Ovary (tissue), 7 donors: ENCODE measurements at regions not wholly inside any gene's neighbourhood (a gene's known extent, or its start where the extent isn't known, plus 50 kb on each side); places are given as distances from the start of the nearest gene placed in this dataset.

ENCODE experiments used
- DNase-seq, 5 donors: peaks; one replicate each; pipeline ENCODE4 v3.0.0-alpha.2; 2019 to 2020
- H3K27ac ChIP-seq, 2 donors: fragments of 200-600 bp; one replicate each; pipeline versions ENCODE4 v1.5.1 to v1.8.0; 2019 to 2022
- H3K27me3 ChIP-seq: fragments of 200-600 bp; one replicate; pipeline ENCODE4 v1.8.0; 2022
- H3K36me3 ChIP-seq: fragments of 200-600 bp; sonication (generic); one replicate; pipeline ENCODE4 v1.5.1; 2019
- H3K4me1 ChIP-seq: one replicate; pipeline ENCODE4 v1.8.1; 2013; ENCODE audit warnings: mild to moderate bottlenecking, moderate library complexity; ENCODE audit not compliant: insufficient read depth
- H3K4me3 ChIP-seq: fragments of 200-600 bp; sonication (generic); one replicate; pipeline ENCODE4 v1.5.1; 2017
- H3K9me3 ChIP-seq, 2 donors: fragments of 200-600 bp in 1 of 2; sonication (generic) in 1 of 2; one replicate each; pipeline versions ENCODE4 v1.5.1 to v1.8.1; 2013 to 2019; ENCODE audit warnings: mild to moderate bottlenecking in 1 of 2, moderate library complexity in 1 of 2
- CTCF ChIP-seq, 3 donors: fragments of 450-650 bp in 2 of 3; fragments of 200-600 bp in 1 of 3; IDR thresholded peaks; one replicate each; pipeline versions ENCODE4 v1.5.1 to v1.8.0; 2016 to 2022; ENCODE audit warnings: antibody characterized with exemption in 3 of 3, mild to moderate bottlenecking in 1 of 3
- EP300 ChIP-seq: sonication (generic); formaldehyde crosslinking; IDR thresholded peaks from one replicate; pipeline ENCODE4 v1.6.1; 2017; ENCODE audit warnings: antibody characterized with exemption
- POLR2A ChIP-seq: fragments of 450-650 bp; IDR thresholded peaks from one replicate; pipeline ENCODE4 v1.6.1; 2017; ENCODE audit warnings: antibody characterized with exemption, mild to moderate bottlenecking, moderate library complexity
- WGBS, 3 donors: extraction: QIAGEN DNeasy Blood & Tissue Kit in 1 of 3; methylation state at CpG; one replicate each; pipeline versions ENCODE4 v1.1.5 to v1.1.7; 2013 to 2017; 5-methylcytosine and 5-hydroxymethylcytosine counted together
- intact Hi-C, 4 donors: fragments of 100-400 bp; cut with DNase I; formaldehyde crosslinking; loops; one replicate each; pipeline versions ENCODE4 v1.11.0 to v1.15.1; 2022 to 2023
- donor health status: DM: no; HTN: no; CAD: no; lungs with moderate emphysema.
- donor health status: DM: no; HTN: no; CAD: no.
- donor health status: Bipolar disorder and iron deficiency.
- donor health status: DM: no; HTN: no; CAD: no.
- donor health status: DM: yes; HTN: yes; CAD: no.

DNA sequence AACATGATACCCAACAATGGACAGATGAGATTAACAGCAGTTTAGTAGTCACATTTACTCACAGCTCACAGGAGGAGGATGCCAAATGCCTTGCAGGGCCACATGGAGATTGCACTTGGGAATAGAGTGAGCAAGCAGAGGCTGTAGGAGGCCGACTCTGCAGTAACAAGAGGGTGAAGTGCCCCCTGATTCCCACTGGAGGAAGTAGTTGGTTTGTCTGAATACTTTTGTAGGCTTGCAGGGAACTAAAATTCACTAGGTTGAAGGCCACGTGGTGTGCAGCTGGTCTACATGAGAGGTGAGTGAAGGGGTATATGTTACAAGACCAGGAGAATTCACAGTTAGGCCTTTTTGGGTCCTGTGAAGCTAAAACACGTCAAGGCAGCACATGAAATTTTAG lies 419.3 kb upstream of the TNP1 start:
- Histone ChIP-seq H3K27ac (no peak overlapping the region), H3K4me3 (no peak overlapping the region), H3K9me3 (no peaks in the 10 kb centered on the region), H3K27me3 (no peaks in the 10 kb centered on the region), H3K4me1 (no peaks in the 10 kb centered on the region), H3K36me3 (no peaks in the 10 kb centered on the region)
- 77 to 83% (median 80%) methylated on average over 3 of the region's 3 CpGs for WGBS, 3 donors
- intact Hi-C loops = no loop called here
- DNase-seq = no peak
- TF ChIP-seq CTCF (IDR thresholded peaks at IDR 0.05) (no peak), POLR2A (no peak), EP300 (no peak)

GRCh38 chr2:217277646-217278398 lies 418.0 kb upstream of the TNP1 start:
- Histone ChIP-seq H3K4me1 (no peaks in the 10 kb centered on the region), H3K36me3 (no peaks in the 10 kb centered on the region), H3K9me3 (no peaks in the 10 kb centered on the region), H3K4me3 (no peak overlapping the region), H3K27me3 (no peaks in the 10 kb centered on the region), H3K27ac (no peak overlapping the region)
- no peak for DNase-seq
- 60 to 72% (median 69%) methylated on average over 8 of the region's 8 CpGs for WGBS, 3 donors
- no peak for TF ChIP-seq CTCF (IDR thresholded peaks at IDR 0.05)
- no peak for TF ChIP-seq POLR2A
- TF ChIP-seq EP300 = no peak
- intact Hi-C loops = no loop called here

- intact Hi-C loops = no loop called here
- Histone ChIP-seq H3K27me3 (no peaks in the 10 kb centered on the region), H3K4me3 (no peak overlapping the region), H3K9me3 (no peaks in the 10 kb centered on the region), H3K36me3 (no peaks in the 10 kb centered on the region), H3K4me1 (no peaks in the 10 kb centered on the region), H3K27ac (no peak overlapping the region)
- no peak for TF ChIP-seq CTCF (IDR thresholded peaks at IDR 0.05)
- no peak for TF ChIP-seq POLR2A
- TF ChIP-seq EP300 = no peak
- no peak for DNase-seq
- 92 to 95% (median 94%) methylated on average over 4 of the region's 4 CpGs for WGBS, 3 donors
Observed at GRCh38 chr2:217276433-217276832, 416.6 kb upstream of the TNP1 start.

DNA sequence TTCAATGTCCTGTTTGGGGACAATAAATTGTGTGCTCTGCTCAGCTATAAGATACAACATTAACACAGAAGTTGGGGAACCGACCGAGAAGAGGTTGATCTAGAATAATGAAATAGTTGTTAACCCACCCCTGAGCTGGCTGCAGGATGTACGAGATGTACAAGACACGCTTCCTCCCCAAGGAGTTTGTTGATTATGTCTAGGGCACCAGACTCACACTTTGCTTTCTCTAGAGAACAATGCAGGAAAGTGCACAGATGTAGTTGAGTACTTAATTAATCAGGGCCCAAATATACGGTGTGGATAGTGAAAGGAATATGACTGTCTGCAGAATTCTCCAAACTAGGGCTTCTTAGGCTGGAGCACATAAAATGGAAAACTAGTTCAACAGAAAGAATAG lies 415.2 kb upstream of the TNP1 start:
- no peak overlapping the region for H3K27ac ChIP-seq

More for the DNA sequence above, 415.2 kb upstream of the TNP1 start:
- no peak for TF ChIP-seq CTCF (IDR thresholded peaks at IDR 0.05)
- no peak for TF ChIP-seq EP300
- TF ChIP-seq POLR2A = no peak
- Histone ChIP-seq H3K27me3 (no peaks in the 10 kb centered on the region), H3K4me1 (no peaks in the 10 kb centered on the region), H3K9me3 (no peaks in the 10 kb centered on the region), H3K4me3 (no peak overlapping the region), H3K36me3 (no peaks in the 10 kb centered on the region)
- no peak for DNase-seq
- intact Hi-C loops = no loop called here
- WGBS, 3 donors = 70 to 83% (median 75%) methylated on average over 5 of the region's 5 CpGs
